ENCODE measurements at regions not wholly inside any gene's neighbourhood (a gene's known extent, or its start where the extent isn't known, plus 50 kb on each side); places are given as distances from the start of the nearest gene placed in this dataset.

DNA sequence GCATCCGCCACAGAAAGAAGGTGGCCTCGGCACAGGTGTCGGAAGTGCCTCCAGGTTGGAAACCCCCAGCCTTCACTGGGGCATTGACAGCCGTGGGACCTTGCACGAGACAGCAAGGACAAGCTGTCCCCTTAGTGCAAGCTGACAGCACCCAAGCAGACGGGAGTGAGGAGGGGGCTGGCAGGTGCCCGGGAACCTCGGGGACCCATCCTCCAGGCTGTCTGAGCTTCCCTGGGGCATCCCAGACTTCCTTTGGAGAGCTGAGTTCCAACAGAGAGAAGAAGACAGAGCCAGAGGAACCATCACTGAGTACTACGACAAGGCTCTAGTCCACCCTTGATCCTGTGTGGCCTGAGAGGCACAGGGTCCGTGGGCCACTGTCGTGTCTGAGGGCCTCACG, 100.6 kb upstream of the RAB4A start:
- ATAC-seq (no peak), DNase-seq (ENCODE audit: low spot score) (no peak)
- peaks cover 8% of the 10 kb centered on the region for H3K27me3 Mint-ChIP-seq (ENCODE audit: insufficient read depth, low read depth, poor library complexity)
- no peaks in the 10 kb centered on the region for H3F3A ChIP-seq (replicated peaks; ENCODE audit: low read depth)
- no peaks in the 10 kb centered on the region for H3K4me1 ChIP-seq (ENCODE audit: insufficient read depth)
- no peaks in the 10 kb centered on the region for H4K20me1 ChIP-seq (replicated peaks; ENCODE audit: insufficient read depth)
- no peaks in the 10 kb centered on the region for H3K36me3 ChIP-seq (ENCODE audit: insufficient read depth)
- TF ChIP-seq EZH2phosphoT487 (IDR thresholded peaks at IDR 0.05; ENCODE audit: unreplicated experiment) (no peak), NANOG (IDR thresholded peaks at IDR 0.05; ENCODE audit: borderline replicate concordance) (no peak), ZNF331 (CRISPR knock-in tag; IDR thresholded peaks at IDR 0.05; ENCODE audit: low read depth) (no peak)
- TF ChIP-seq, protein P1, sequence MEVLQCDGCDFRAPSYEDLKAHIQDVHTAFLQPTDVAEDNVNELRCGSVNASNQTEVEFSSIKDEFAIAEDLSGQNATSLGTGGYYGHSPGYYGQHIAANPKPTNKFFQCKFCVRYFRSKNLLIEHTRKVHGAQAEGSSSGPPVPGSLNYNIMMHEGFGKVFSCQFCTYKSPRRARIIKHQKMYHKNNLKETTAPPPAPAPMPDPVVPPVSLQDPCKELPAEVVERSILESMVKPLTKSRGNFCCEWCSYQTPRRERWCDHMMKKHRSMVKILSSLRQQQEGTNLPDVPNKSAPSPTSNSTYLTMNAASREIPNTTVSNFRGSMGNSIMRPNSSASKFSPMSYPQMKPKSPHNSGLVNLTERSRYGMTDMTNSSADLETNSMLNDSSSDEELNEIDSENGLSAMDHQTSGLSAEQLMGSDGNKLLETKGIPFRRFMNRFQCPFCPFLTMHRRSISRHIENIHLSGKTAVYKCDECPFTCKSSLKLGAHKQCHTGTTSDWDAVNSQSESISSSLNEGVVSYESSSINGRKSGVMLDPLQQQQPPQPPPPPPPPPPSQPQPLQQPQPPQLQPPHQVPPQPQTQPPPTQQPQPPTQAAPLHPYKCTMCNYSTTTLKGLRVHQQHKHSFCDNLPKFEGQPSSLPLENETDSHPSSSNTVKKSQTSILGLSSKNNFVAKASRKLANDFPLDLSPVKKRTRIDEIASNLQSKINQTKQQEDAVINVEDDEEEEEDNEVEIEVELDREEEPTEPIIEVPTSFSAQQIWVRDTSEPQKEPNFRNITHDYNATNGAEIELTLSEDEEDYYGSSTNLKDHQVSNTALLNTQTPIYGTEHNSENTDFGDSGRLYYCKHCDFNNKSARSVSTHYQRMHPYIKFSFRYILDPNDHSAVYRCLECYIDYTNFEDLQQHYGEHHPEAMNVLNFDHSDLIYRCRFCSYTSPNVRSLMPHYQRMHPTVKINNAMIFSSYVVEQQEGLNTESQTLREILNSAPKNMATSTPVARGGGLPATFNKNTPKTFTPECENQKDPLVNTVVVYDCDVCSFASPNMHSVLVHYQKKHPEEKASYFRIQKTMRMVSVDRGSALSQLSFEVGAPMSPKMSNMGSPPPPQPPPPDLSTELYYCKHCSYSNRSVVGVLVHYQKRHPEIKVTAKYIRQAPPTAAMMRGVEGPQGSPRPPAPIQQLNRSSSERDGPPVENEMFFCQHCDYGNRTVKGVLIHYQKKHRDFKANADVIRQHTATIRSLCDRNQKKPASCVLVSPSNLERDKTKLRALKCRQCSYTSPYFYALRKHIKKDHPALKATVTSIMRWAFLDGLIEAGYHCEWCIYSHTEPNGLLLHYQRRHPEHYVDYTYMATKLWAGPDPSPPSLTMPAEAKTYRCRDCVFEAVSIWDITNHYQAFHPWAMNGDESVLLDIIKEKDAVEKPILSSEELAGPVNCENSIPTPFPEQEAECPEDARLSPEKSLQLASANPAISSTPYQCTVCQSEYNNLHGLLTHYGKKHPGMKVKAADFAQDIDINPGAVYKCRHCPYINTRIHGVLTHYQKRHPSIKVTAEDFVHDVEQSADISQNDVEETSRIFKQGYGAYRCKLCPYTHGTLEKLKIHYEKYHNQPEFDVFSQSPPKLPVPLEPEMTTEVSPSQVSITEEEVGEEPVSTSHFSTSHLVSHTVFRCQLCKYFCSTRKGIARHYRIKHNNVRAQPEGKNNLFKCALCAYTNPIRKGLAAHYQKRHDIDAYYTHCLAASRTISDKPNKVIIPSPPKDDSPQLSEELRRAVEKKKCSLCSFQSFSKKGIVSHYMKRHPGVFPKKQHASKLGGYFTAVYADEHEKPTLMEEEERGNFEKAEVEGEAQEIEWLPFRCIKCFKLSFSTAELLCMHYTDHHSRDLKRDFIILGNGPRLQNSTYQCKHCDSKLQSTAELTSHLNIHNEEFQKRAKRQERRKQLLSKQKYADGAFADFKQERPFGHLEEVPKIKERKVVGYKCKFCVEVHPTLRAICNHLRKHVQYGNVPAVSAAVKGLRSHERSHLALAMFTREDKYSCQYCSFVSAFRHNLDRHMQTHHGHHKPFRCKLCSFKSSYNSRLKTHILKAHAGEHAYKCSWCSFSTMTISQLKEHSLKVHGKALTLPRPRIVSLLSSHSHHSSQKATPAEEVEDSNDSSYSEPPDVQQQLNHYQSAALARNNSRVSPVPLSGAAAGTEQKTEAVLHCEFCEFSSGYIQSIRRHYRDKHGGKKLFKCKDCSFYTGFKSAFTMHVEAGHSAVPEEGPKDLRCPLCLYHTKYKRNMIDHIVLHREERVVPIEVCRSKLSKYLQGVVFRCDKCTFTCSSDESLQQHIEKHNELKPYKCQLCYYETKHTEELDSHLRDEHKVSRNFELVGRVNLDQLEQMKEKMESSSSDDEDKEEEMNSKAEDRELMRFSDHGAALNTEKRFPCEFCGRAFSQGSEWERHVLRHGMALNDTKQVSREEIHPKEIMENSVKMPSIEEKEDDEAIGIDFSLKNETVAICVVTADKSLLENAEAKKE (CRISPR knock-in tag; IDR thresholded peaks at IDR 0.05): no peak
- peaks cover 16% of the 10 kb centered on the region for H3K36me3 Mint-ChIP-seq (ENCODE audit: low read depth)
- H3K79me2 ChIP-seq (replicated peaks; ENCODE audit: insufficient read depth): no peaks in the 10 kb centered on the region
- no peak overlapping the region for H3K27ac ChIP-seq (ENCODE audit: low read depth)
- peaks cover 19% of the 10 kb centered on the region for H3K9me3 Mint-ChIP-seq
- H3K27me3 ChIP-seq (ENCODE audit: insufficient read depth): no peaks in the 10 kb centered on the region
- H3K4me2 ChIP-seq: no peak overlapping the region
- H3K4me1 Mint-ChIP-seq: peaks cover 13% of the 10 kb centered on the region
- no peak overlapping the region for H3K4me3 Mint-ChIP-seq
- H3K4me3 ChIP-seq: no peak overlapping the region
- no peak overlapping the region for H2AFZ ChIP-seq
- no peak overlapping the region for H3K27ac Mint-ChIP-seq
- peaks cover 6% of the 10 kb centered on the region; the same call in 1 of the 2 replicates for H3K9me2 ChIP-seq (ENCODE audit: insufficient read depth)

DNA sequence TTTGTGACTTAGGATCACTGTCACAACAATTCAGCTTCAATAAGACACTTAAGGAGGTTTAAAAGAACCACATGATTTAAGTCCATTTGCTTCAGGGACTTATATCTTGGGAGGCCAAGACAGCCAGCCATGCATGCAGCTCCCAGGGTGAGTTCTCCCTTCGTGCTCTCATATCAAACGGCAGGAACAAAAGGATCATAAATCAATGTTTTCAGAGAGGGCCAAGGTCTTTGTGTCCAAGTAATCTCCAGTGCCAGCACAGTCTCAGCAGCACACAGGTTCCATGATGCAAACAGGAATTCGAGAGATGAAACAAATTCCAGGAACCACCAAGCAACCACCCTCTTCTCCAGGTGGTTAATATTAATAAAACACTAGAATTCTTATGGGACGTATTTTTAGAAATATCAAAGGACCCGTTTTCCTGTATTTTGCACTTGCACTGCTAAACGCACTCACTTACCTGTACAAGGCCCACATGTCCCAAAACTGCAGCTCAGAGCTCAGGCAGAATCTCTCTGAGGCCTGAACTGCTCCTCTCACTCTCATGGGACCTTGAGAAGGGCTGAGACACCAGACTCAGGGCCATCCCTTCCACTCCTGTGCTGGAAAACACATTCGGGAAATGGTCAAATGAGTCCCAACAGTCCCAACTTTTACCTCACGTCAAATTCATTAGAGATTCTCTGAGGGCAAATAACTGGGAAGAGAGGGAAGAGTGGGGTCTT, 100.0 kb upstream of the RAB4A start:
- no peak overlapping the region for H3K27ac Mint-ChIP-seq
- Histone ChIP-seq H3K27ac (ENCODE audit: low read depth) (no peak overlapping the region), H2AFZ (no peak overlapping the region), H3K4me1 (ENCODE audit: insufficient read depth) (peaks cover 4% of the 10 kb centered on the region), H3F3A (replicated peaks; ENCODE audit: low read depth) (no peaks in the 10 kb centered on the region), H3K4me3 (no peak overlapping the region), H3K9me2 (ENCODE audit: insufficient read depth) (peaks cover 3% of the 10 kb centered on the region; the same call in 1 of the 2 replicates), H3K79me2 (replicated peaks; ENCODE audit: insufficient read depth) (no peaks in the 10 kb centered on the region), H3K36me3 (ENCODE audit: insufficient read depth) (no peaks in the 10 kb centered on the region), H3K27me3 (ENCODE audit: insufficient read depth) (no peaks in the 10 kb centered on the region), H4K20me1 (replicated peaks; ENCODE audit: insufficient read depth) (no peaks in the 10 kb centered on the region), H3K4me2 (no peak overlapping the region)
- peaks cover 8% of the 10 kb centered on the region for H3K27me3 Mint-ChIP-seq (ENCODE audit: insufficient read depth, low read depth, poor library complexity)
- H3K9me3 Mint-ChIP-seq: peaks cover 25% of the 10 kb centered on the region
- no peak for DNase-seq (ENCODE audit: low spot score)
- ATAC-seq: no peak
- no peak overlapping the region for H3K4me3 Mint-ChIP-seq
- H3K36me3 Mint-ChIP-seq (ENCODE audit: low read depth): peaks cover 21% of the 10 kb centered on the region
- H3K4me1 Mint-ChIP-seq: peaks cover 11% of the 10 kb centered on the region
- TF ChIP-seq EZH2phosphoT487 (IDR thresholded peaks at IDR 0.05; ENCODE audit: unreplicated experiment): no peak
- TF ChIP-seq EZH2 (IDR thresholded peaks at IDR 0.05; ENCODE audit: low read depth, unreplicated experiment): no peak
- TF ChIP-seq, protein P2, sequence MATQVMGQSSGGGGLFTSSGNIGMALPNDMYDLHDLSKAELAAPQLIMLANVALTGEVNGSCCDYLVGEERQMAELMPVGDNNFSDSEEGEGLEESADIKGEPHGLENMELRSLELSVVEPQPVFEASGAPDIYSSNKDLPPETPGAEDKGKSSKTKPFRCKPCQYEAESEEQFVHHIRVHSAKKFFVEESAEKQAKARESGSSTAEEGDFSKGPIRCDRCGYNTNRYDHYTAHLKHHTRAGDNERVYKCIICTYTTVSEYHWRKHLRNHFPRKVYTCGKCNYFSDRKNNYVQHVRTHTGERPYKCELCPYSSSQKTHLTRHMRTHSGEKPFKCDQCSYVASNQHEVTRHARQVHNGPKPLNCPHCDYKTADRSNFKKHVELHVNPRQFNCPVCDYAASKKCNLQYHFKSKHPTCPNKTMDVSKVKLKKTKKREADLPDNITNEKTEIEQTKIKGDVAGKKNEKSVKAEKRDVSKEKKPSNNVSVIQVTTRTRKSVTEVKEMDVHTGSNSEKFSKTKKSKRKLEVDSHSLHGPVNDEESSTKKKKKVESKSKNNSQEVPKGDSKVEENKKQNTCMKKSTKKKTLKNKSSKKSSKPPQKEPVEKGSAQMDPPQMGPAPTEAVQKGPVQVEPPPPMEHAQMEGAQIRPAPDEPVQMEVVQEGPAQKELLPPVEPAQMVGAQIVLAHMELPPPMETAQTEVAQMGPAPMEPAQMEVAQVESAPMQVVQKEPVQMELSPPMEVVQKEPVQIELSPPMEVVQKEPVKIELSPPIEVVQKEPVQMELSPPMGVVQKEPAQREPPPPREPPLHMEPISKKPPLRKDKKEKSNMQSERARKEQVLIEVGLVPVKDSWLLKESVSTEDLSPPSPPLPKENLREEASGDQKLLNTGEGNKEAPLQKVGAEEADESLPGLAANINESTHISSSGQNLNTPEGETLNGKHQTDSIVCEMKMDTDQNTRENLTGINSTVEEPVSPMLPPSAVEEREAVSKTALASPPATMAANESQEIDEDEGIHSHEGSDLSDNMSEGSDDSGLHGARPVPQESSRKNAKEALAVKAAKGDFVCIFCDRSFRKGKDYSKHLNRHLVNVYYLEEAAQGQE (IDR thresholded peaks at IDR 0.05; ENCODE audit: unreplicated experiment): no peak
- no peak for TF ChIP-seq ZNF331 (CRISPR knock-in tag; IDR thresholded peaks at IDR 0.05; ENCODE audit: low read depth)
- no peak for TF ChIP-seq JUNB (IDR thresholded peaks at IDR 0.05; ENCODE audit: unreplicated experiment)
- TF ChIP-seq STAT1 (IDR thresholded peaks at IDR 0.05; ENCODE audit: unreplicated experiment): no peak

All from GM23338 (cell line).